HG02798 (cell line): ENCODE measurements at regions not wholly inside any gene's neighbourhood (a gene's known extent, or its start where the extent isn't known, plus 50 kb on each side); places are given as distances from the start of the nearest gene placed in this dataset.

Source experiments
- ATAC-seq: cut with Tn5 transposase; IDR thresholded peaks from one replicate; pipeline ENCODE4 v1.9.1; 2021; ENCODE audit warnings: mild to moderate bottlenecking; ENCODE audit not compliant: unreplicated experiment, poor library complexity

- ATAC-seq: no peak
Measured at GRCh38 chr4:126071346-126072333, 756.9 kb downstream of the FAT4 start.

GRCh38 chr4:126081336-126081735 is 766.6 kb downstream of the FAT4 start:
- ATAC-seq: no peak

GRCh38 chr4:126086041-126086440 is 771.3 kb downstream of the FAT4 start:
- no peak for ATAC-seq

- no peak for ATAC-seq
Measured at GRCh38 chr4:126087101-126087500, 772.3 kb downstream of the FAT4 start.

GRCh38 chr4:126097155-126097799 is 782.5 kb downstream of the FAT4 start:
- ATAC-seq: no peak

- peak; percentile 40 for ATAC-seq
Measured at GRCh38 chr4:126106658-126107057, 791.9 kb downstream of the FAT4 start.

GRCh38 chr4:126109836-126110235 is 795.1 kb downstream of the FAT4 start:
- no peak for ATAC-seq

- ATAC-seq: no peak
Measured at GRCh38 chr4:126113058-126113457, 798.3 kb downstream of the FAT4 start.

- ATAC-seq: no peak
Measured at GRCh38 chr4:126123611-126124325, 809.0 kb downstream of the FAT4 start.

GRCh38 chr4:126124818-126125217 is 810.1 kb downstream of the FAT4 start:
- ATAC-seq: no peak

- no peak for ATAC-seq
Measured at GRCh38 chr4:126130215-126130614, 815.5 kb downstream of the FAT4 start.

GRCh38 chr4:126136922-126137781 is 822.4 kb downstream of the FAT4 start:
- no peak for ATAC-seq

GRCh38 chr4:126137782-126138170 is 823.0 kb downstream of the FAT4 start:
- no peak for ATAC-seq

- no peak for ATAC-seq
Measured at GRCh38 chr4:126144543-126145237, 829.9 kb downstream of the FAT4 start.

- no peak for ATAC-seq
Measured at GRCh38 chr4:126168484-126168883, 853.7 kb downstream of the FAT4 start.

GRCh38 chr4:126172126-126172525 is 857.4 kb downstream of the FAT4 start:
- no peak for ATAC-seq

GRCh38 chr4:126174627-126175026 is 859.9 kb downstream of the FAT4 start:
- ATAC-seq: no peak

GRCh38 chr4:126180642-126181041 is 865.9 kb downstream of the FAT4 start:
- no peak for ATAC-seq

GRCh38 chr4:126182336-126182735 is 867.6 kb downstream of the FAT4 start:
- ATAC-seq: no peak
